ENCODE measurements at regions not wholly inside any gene's neighbourhood (a gene's known extent, or its start where the extent isn't known, plus 50 kb on each side); places are given as distances from the start of the nearest gene placed in this dataset.
A peak's percentile ranks its signal among the peaks of the same experiment; 100 is the strongest.

GRCh38 chr16:85423631-85424030 lies 189.5 kb upstream of the GSE1 start:
- intact Hi-C loops (cut with micrococcal nuclease; ENCODE audit: unreplicated experiment) (loop anchor here (2.0 kb wide), 1 partner anchor 25 kb away; no protein-coding TSS in a partner anchor), in situ Hi-C loops (cut with HindIII; ENCODE audit: extremely low pct_ligation_motif_present, low pct_unique_long_range_greater_than_20kb) (no loop called here)
- FAIRE-seq: no peak
- no peak for DNase-seq (ENCODE audit: low spot score)
- Histone ChIP-seq H3K27ac (ENCODE audit: extremely low read length, insufficient read depth, low read length) (no peak overlapping the region), H3K36me3 (replicated peaks in 1 of 2; ENCODE audit: control insufficient read depth in 1 of 2, insufficient read depth in 2 of 2, low read length in 2 of 2) (no peaks in the 10 kb centered on the region), H3K4me2 (ENCODE audit: low read depth, low read length) (no peak overlapping the region), H3K4me3 (replicated peaks in 1 of 3; ENCODE audit: insufficient read depth in 1 of 3, low read depth in 2 of 3, low read length in 3 of 3) (no peak overlapping the region), H4K20me1 (ENCODE audit: insufficient read depth, low read length) (peaks cover 18% of the 10 kb centered on the region), H3K27me3 (ENCODE audit: control insufficient read depth in 1 of 2, insufficient read depth in 2 of 2, low read length in 2 of 2) (peaks cover 7 to 24% of the 10 kb centered on the region in 2 experiments; a peak in 4 of 5 replicates), H3K79me2 (ENCODE audit: insufficient read depth, low read length) (no peaks in the 10 kb centered on the region), H3K4me1 (ENCODE audit: insufficient read depth, low read length) (peaks cover 36% of the 10 kb centered on the region), H3K9ac (ENCODE audit: insufficient read depth, low read depth, low read length) (no peak overlapping the region), H2AFZ (ENCODE audit: low read length) (no peak overlapping the region), H3K9me3 (ENCODE audit: low read length) (no peaks in the 10 kb centered on the region)
- WGBS (ENCODE audit: low lambda C conversion rate): 74% methylated on average over 11 of the region's 11 CpGs
- BruUV-seq (replicated peaks): no TSS peak
- ChIA-PET POLR2A (interaction anchor here (1.3 to 2.7 kb wide), 3 partner anchors 13 to 112 kb away, joined by 5 to 8 read pairs (median 6); no protein-coding TSS in a partner anchor), CTCF (ENCODE audit: low intra/inter-chr PET ratio, low total read pairs) (interaction anchor here (4.2 kb wide), 1 partner anchor 187 kb away, joined by 93 read pairs; the partner anchor contains the start of gene GSE1)
- no peak for ATAC-seq
- TF ChIP-seq ZNF282 (IDR thresholded peaks at IDR 0.05; ENCODE audit: partially characterized antibody) (no peak), THAP7 (CRISPR knock-in tag; IDR thresholded peaks at IDR 0.05) (0 out of 2 replicates have a peak, but pooled peaks have one; percentile 50), HOXA9 (CRISPR knock-in tag; IDR thresholded peaks at IDR 0.05; ENCODE audit: borderline replicate concordance) (0 out of 2 replicates have a peak, but pooled peaks have one; percentile 0)

GRCh38 chr16:85424260-85425073 lies 188.7 kb upstream of the GSE1 start:
- no peaks in the 10 kb centered on the region for H3K9me3 ChIP-seq (ENCODE audit: low read length)
- WGBS (ENCODE audit: low lambda C conversion rate): 88% methylated on average over 31 of the region's 35 CpGs
- ATAC-seq: no peak
- H3K4me2 ChIP-seq (ENCODE audit: low read depth, low read length): no peak overlapping the region
- no TSS peak for BruUV-seq (replicated peaks)
- DNase-seq (ENCODE audit: low spot score): no peak
- H4K20me1 ChIP-seq (ENCODE audit: insufficient read depth, low read length): peaks cover 18% of the 10 kb centered on the region
- H3K36me3 ChIP-seq (replicated peaks in 1 of 2; ENCODE audit: control insufficient read depth in 1 of 2, insufficient read depth in 2 of 2, low read length in 2 of 2): no peaks in the 10 kb centered on the region
- intact Hi-C loops (cut with micrococcal nuclease; ENCODE audit: unreplicated experiment) (no loop called here), in situ Hi-C loops (cut with HindIII; ENCODE audit: extremely low pct_ligation_motif_present, low pct_unique_long_range_greater_than_20kb) (no loop called here)
- H3K4me3 ChIP-seq (replicated peaks in 1 of 3; ENCODE audit: insufficient read depth in 1 of 3, low read depth in 2 of 3, low read length in 3 of 3): no peak overlapping the region
- no peak overlapping the region for H3K27ac ChIP-seq (ENCODE audit: extremely low read length, insufficient read depth, low read length)
- H3K27me3 ChIP-seq (ENCODE audit: control insufficient read depth in 1 of 2, insufficient read depth in 2 of 2, low read length in 2 of 2): peaks cover 10 to 28% of the 10 kb centered on the region in 2 experiments; a peak in 4 of 5 replicates
- TF ChIP-seq ZNF883 (CRISPR knock-in tag; IDR thresholded peaks at IDR 0.05; ENCODE audit: not compliant biosample characterization) (peak; percentile 14), ZNF407 (CRISPR knock-in tag; IDR thresholded peaks at IDR 0.05; ENCODE audit: not compliant biosample characterization) (peak; percentile 20), TCF7L2 (IDR thresholded peaks at IDR 0.05; ENCODE audit: low read depth, low read length) (no peak)
- no peak overlapping the region for H2AFZ ChIP-seq (ENCODE audit: low read length)
- H3K9ac ChIP-seq (ENCODE audit: insufficient read depth, low read depth, low read length): no peak overlapping the region
- POLR2A ChIA-PET: no interaction called here
- H3K4me1 ChIP-seq (ENCODE audit: insufficient read depth, low read length): peaks cover 36% of the 10 kb centered on the region
- CTCF ChIA-PET (ENCODE audit: low intra/inter-chr PET ratio, low total read pairs): no interaction called here
- no peaks in the 10 kb centered on the region for H3K79me2 ChIP-seq (ENCODE audit: insufficient read depth, low read length)
- no peak for FAIRE-seq
